Endothelial cell of umbilical vein (primary cell): ENCODE measurements at regions not wholly inside any gene's neighbourhood (a gene's known extent, or its start where the extent isn't known, plus 50 kb on each side); places are given as distances from the start of the nearest gene placed in this dataset.

Experiments
- BruUV-seq: library from RNA; stranded (reverse); fragments of 400-500 nt; replicated peaks from 2 replicates; lab custom pipeline; 2021; lab: Mats Ljungman, UMichigan
- CTCF ChIA-PET: fragments of 300-600, 350-600 bp; sonication (Branson Sonifier 250); formaldehyde crosslinking; loops from one replicate; lab custom pipeline; 2021; ENCODE audit warnings: antibody characterized with exemption, inconsistent platforms; lab: Charles Lee
- POLR2A ChIA-PET: fragments of 300-600, 350-600 bp; sonication (Branson Sonifier 250); formaldehyde crosslinking; loops from one replicate; lab custom pipeline; 2021; ENCODE audit warnings: antibody characterized with exemption, inconsistent platforms; lab: Charles Lee
- DNase-seq: peaks from one replicate; pipeline ENCODE4 v3.0.0-alpha.2; 2011; ENCODE audit warnings: low read depth, low spot score
- FAIRE-seq: peaks from 2 replicates; lab custom pipeline; 2011; peaks lifted over from hg19 to GRCh38; lab: Jason Lieb, UNC
- H2AFZ ChIP-seq: 2 replicates; pipeline ENCODE4 v1.6.0; 2012; ENCODE audit warnings: low read depth, low read length, control low read depth, inconsistent platforms
- H3K27ac ChIP-seq: 2 replicates; pipeline ENCODE4 v1.5.1; 2011; ENCODE audit warnings: low read depth, mild to moderate bottlenecking, control low read depth, low read length, moderate library complexity; ENCODE audit not compliant: insufficient read depth
- H3K27me3 ChIP-seq, 2 experiments: 2 replicates each; pipeline versions ENCODE4 v1.6.0 to v1.6.1; 2011; ENCODE audit warnings: low read length in 2 of 2, mixed read lengths in 1 of 2; ENCODE audit not compliant: control insufficient read depth in 2 of 2, insufficient read depth in 2 of 2
- H3K36me3 ChIP-seq, 2 experiments: 2 replicates in 1 of 2; 3 replicates in 1 of 2; pipeline ENCODE4 v1.5.1; 2011; ENCODE audit warnings: low read length in 2 of 2, mild to moderate bottlenecking in 1 of 2, moderate library complexity in 1 of 2; ENCODE audit not compliant: control insufficient read depth in 2 of 2, insufficient read depth in 2 of 2; ENCODE audit errors: extremely low read depth in 1 of 2
- H3K4me1 ChIP-seq: 3 replicates; pipeline ENCODE4 v1.5.1; 2011; ENCODE audit warnings: mild to moderate bottlenecking, low read length; ENCODE audit not compliant: control insufficient read depth, insufficient read depth; ENCODE audit errors: extremely low read depth
- H3K4me2 ChIP-seq: 2 replicates; pipeline ENCODE4 v1.6.1; 2011; ENCODE audit warnings: low read length, control low read depth, mixed read lengths; ENCODE audit not compliant: insufficient read depth
- H3K4me3 ChIP-seq, 3 experiments: fragments of 200-600 bp in 1 of 3; sonication (generic), shearing (Covaris generic) in 1 of 3; replicated peaks in 1 of 3; 2 replicates each; pipeline ENCODE4 v1.5.1; 2011 to 2016; ENCODE audit warnings: control low read depth in 3 of 3, low read length in 3 of 3, mild to moderate bottlenecking in 2 of 3, inconsistent platforms in 1 of 3, low read depth in 1 of 3, moderate library complexity in 1 of 3; ENCODE audit not compliant: insufficient read depth in 1 of 3
- H3K79me2 ChIP-seq: 2 replicates; pipeline ENCODE4 v1.6.0; 2012; ENCODE audit warnings: low read length, inconsistent platforms; ENCODE audit not compliant: control insufficient read depth, insufficient read depth
- H3K9ac ChIP-seq: replicated peaks from 2 replicates; pipeline ENCODE3; 2011; ENCODE audit warnings: low read length, control low read depth; ENCODE audit not compliant: insufficient read depth; ENCODE audit errors: extremely low read depth
- H3K9me1 ChIP-seq: replicated peaks from 3 replicates; pipeline ENCODE4 v1.6.0; 2011; ENCODE audit warnings: mild to moderate bottlenecking, low read length; ENCODE audit not compliant: control insufficient read depth, insufficient read depth; ENCODE audit errors: extremely low read depth
- H3K9me3 ChIP-seq: replicated peaks from 2 replicates; pipeline ENCODE4 v1.5.1; 2012; ENCODE audit warnings: low read length, inconsistent platforms; ENCODE audit not compliant: control insufficient read depth, insufficient read depth
- H4K20me1 ChIP-seq: replicated peaks from 2 replicates; pipeline ENCODE3; 2011; ENCODE audit warnings: mild to moderate bottlenecking, low read length; ENCODE audit not compliant: control insufficient read depth, insufficient read depth; ENCODE audit errors: extremely low read depth
- EZH2 ChIP-seq: IDR thresholded peaks from 2 replicates; pipeline ENCODE4 v1.6.1; 2012; ENCODE audit warnings: borderline replicate concordance, low read depth, mild to moderate bottlenecking, moderate library complexity, low read length, inconsistent platforms; ENCODE audit not compliant: severe bottlenecking
- GATA2 ChIP-seq: IDR thresholded peaks from 2 replicates; pipeline ENCODE4 v1.7.0; 2011; ENCODE audit warnings: low read depth, mild to moderate bottlenecking, moderate library complexity, mixed read lengths, low read length; ENCODE audit not compliant: insufficient read length, insufficient read depth
- JUN ChIP-seq: IDR thresholded peaks from 2 replicates; pipeline ENCODE4 v1.6.1; 2011; ENCODE audit warnings: borderline replicate concordance, low read depth; ENCODE audit not compliant: insufficient read length, insufficient read depth
- POLR2AphosphoS5 ChIP-seq: IDR thresholded peaks from 2 replicates; pipeline ENCODE4 v1.6.1; 2012; ENCODE audit warnings: low read depth, mild to moderate bottlenecking, control low read depth, low read length, moderate library complexity; ENCODE audit not compliant: insufficient read depth
- dilution Hi-C: fragments of 300-500 bp; cut with MboI; formaldehyde crosslinking; loops from one replicate; pipeline ENCODE4 v1.15.0; 2019; ENCODE audit warnings: low sequenced_read_pairs; ENCODE audit not compliant: extremely low pct_ligation_motif_present
- intact Hi-C: fragments of 100-400 bp; cut with micrococcal nuclease; formaldehyde crosslinking; loops from one replicate; pipeline ENCODE4 v1.10.0; 2022
- TF ChIP-seq, protein P1 (sequence below), 2 donors: IDR thresholded peaks; 1 replicate in 1 of 2; 2 replicates in 1 of 2; pipeline ENCODE4 v1.5.1; 2011; ENCODE audit warnings: low read length in 2 of 2, mild to moderate bottlenecking in 2 of 2, moderate library complexity in 2 of 2, control low read depth in 1 of 2, inconsistent platforms in 1 of 2, low read depth in 1 of 2; ENCODE audit not compliant: insufficient read depth in 1 of 2; ENCODE audit errors: extremely low read depth in 1 of 2

DNA sequence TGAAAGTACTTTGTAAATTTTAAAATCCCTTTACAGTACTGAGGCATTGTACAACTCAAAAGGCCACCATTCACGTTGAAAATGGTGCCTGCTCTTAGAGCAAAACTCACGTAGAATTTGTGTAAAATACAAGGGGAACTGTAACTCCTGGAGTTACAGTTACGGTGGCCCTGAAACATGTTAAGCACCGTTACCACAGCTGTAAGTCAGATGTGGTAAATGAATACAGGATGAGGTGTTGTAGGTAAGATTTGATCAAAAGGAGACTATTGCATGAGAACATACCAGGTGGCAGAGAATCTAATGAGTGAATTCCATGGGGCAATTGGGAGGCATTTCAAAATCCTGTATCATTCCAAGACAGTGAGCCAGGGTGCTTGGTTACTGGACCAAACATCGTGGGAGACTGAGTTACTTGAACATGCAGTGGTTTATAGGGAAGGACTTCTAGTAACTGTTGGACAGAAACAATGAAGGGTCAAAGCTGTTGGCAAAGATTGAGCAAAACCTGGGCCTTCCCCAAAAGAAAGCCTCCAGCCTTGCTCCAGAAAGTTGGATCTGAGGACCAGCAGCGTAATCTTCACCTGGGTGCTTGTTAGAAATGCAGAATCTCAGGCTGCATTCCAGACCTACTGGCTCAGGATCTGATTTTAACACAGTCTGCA lies 535.8 kb upstream of the POU3F3 start:
- Histone ChIP-seq H3K4me3 (no peak overlapping the region), H2AFZ (no peak overlapping the region), H3K27ac (no peak overlapping the region), H3K79me2 (no peaks in the 10 kb centered on the region), H3K36me3 (no peaks in the 10 kb centered on the region), H4K20me1 (no peaks in the 10 kb centered on the region), H3K9me1 (no peaks in the 10 kb centered on the region), H3K4me1 (no peaks in the 10 kb centered on the region), H3K9ac (no peak overlapping the region), H3K4me2 (no peak overlapping the region), H3K27me3 (no peaks in the 10 kb centered on the region), H3K9me3 (peaks cover 2% of the 10 kb centered on the region)
- TF ChIP-seq JUN, result no peak
- no peak for TF ChIP-seq EZH2
- TF ChIP-seq POLR2AphosphoS5, result no peak
- DNase-seq, result no peak
- FAIRE-seq, result no peak
- CTCF ChIA-PET, result no interaction called here
- BruUV-seq, result no TSS peak
- dilution Hi-C loops, result no loop called here
- intact Hi-C loops, result no loop called here
- POLR2A ChIA-PET, result no interaction called here

DNA sequence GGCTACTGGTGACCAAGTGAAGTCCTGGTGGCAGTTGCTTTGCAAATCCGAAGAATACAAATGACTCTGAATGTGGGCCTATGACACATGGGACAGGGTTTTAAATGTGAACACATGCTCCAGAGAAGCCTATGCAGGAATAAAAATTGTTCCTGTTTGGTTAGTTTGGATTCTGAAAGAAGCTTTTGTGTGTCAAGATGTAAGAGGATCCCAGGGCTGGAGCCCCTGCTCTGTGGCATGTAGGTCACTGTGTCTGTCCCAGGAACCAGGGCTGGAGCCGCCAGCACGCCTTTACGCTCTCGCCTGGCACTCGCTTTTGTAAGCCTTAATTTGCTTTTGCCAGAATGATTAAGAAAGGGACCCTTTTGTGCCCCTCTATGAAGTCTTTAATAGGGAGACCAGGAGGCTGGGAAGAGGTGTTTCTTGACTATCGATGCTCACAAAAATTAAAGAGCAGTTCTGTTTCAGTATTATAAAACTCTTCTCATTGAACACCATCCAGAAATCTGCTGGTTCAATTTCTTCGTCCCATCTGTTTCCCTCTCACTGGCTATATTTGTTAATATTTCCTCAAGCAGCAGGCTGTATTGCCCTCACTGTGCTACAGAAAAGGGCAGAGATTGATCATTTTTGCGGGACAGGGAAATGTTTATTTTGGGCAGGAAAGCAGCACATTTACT lies 532.7 kb upstream of the POU3F3 start:
- BruUV-seq, result no TSS peak
- Histone ChIP-seq H3K9me3 (peaks cover 2% of the 10 kb centered on the region), H2AFZ (no peak overlapping the region), H3K27ac (no peak overlapping the region), H3K36me3 (no peaks in the 10 kb centered on the region), H3K4me1 (no peaks in the 10 kb centered on the region), H3K79me2 (no peaks in the 10 kb centered on the region), H3K9me1 (no peaks in the 10 kb centered on the region), H3K4me3 (no peak overlapping the region), H3K9ac (no peak overlapping the region), H3K27me3 (no peaks in the 10 kb centered on the region), H3K4me2 (no peak overlapping the region), H4K20me1 (no peaks in the 10 kb centered on the region)
- DNase-seq (no peak), FAIRE-seq (no peak)
- ChIA-PET CTCF (no interaction called here), POLR2A (no interaction called here)
- dilution Hi-C loops (no loop called here), intact Hi-C loops (no loop called here)
- TF ChIP-seq JUN, result no peak
- TF ChIP-seq, protein P1, sequence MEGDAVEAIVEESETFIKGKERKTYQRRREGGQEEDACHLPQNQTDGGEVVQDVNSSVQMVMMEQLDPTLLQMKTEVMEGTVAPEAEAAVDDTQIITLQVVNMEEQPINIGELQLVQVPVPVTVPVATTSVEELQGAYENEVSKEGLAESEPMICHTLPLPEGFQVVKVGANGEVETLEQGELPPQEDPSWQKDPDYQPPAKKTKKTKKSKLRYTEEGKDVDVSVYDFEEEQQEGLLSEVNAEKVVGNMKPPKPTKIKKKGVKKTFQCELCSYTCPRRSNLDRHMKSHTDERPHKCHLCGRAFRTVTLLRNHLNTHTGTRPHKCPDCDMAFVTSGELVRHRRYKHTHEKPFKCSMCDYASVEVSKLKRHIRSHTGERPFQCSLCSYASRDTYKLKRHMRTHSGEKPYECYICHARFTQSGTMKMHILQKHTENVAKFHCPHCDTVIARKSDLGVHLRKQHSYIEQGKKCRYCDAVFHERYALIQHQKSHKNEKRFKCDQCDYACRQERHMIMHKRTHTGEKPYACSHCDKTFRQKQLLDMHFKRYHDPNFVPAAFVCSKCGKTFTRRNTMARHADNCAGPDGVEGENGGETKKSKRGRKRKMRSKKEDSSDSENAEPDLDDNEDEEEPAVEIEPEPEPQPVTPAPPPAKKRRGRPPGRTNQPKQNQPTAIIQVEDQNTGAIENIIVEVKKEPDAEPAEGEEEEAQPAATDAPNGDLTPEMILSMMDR (IDR thresholded peaks at IDR 0.05; ENCODE audit: extremely low read depth in 1 of 2, insufficient read depth in 1 of 2, low read depth in 1 of 2, low read length in 2 of 2), result no peak
- TF ChIP-seq GATA2, result no peak
- TF ChIP-seq EZH2, result no peak
